ENCODE measurements at regions not wholly inside any gene's neighbourhood (a gene's known extent, or its start where the extent isn't known, plus 50 kb on each side); places are given as distances from the start of the nearest gene placed in this dataset.

DNA sequence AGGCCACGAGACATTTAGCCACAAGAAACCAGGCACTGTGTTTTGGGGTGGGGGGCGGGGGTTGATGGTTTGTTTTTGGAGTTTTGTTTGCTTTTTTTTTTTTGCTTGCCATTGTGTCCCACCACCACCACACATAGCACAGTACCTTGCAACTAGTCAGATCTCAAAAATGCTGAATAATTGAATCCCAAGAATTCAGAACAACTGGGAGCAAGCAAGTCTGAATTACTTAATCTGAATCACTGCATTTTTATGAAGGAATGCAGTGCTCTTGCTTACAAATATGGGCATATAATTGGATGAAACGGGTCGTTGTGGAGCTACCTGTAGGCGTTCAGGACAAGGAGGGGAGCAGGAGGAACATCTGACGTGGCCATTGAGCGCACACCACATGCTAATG lies 151.5 kb upstream of the CDYL start:
- Mint-ChIP-seq H3K27ac (no peak overlapping the region), H3K4me3 (no peak overlapping the region), H3K36me3 (ENCODE audit: low read depth) (no peaks in the 10 kb centered on the region), H3K9me3 (ENCODE audit: insufficient read depth) (peaks cover 7% of the 10 kb centered on the region), H3K27me3 (ENCODE audit: low read depth) (peaks cover 4% of the 10 kb centered on the region), H3K4me1 (ENCODE audit: low read depth) (no peaks in the 10 kb centered on the region)
- no peak for ATAC-seq
- ChIA-PET POLR2A (no interaction called here), CTCF (no interaction called here)
- DNase-seq = no peak

DNA sequence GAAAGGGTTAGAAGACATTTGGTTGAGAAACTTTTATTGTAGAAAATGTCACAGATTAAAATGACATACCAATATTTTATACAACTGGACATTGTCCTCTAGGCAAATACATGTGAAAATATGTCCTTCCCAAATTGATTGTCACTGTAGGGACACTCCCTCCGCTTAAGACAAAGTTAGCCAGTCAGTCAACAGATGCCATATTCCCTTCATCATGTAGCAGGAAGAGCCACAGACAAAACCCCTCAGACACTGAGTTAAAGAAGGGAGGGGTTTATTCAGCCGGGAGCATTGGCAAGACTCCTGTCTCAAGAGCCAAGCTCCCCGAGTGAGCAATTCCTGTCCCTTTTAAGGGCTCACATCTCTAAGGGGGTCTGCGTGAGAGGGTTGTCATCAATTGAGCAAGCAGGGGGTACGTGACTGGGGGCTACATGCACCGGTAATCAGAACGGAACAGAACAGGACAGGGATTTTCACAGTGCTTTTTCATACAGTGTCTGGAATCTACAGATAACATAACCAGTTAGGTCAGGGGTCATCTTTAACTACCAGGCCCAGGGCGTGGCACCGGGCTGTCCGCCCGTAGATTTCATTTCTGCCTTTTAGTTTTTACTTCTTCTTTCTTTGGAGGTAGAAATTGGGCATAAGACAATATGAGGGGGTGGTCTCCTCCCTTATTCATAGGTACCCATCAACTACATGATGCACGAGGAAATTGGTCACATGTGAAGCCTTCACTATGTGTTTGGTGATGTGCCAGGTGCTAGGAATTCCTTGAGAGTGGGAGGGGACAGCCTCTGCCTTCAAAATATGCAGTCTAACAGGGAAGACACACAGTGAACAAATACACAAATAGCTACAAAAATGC lies 155.7 kb upstream of the CDYL start:
- Mint-ChIP-seq H3K27me3 (ENCODE audit: low read depth) (no peaks in the 10 kb centered on the region), H3K4me1 (ENCODE audit: low read depth) (no peaks in the 10 kb centered on the region), H3K4me3 (no peak overlapping the region), H3K9me3 (ENCODE audit: insufficient read depth) (no peaks in the 10 kb centered on the region), H3K27ac (no peak overlapping the region), H3K36me3 (ENCODE audit: low read depth) (no peaks in the 10 kb centered on the region)
- POLR2A ChIA-PET = no interaction called here
- ATAC-seq = no peak
- DNase-seq = no peak
- CTCF ChIA-PET = no interaction called here

DNA sequence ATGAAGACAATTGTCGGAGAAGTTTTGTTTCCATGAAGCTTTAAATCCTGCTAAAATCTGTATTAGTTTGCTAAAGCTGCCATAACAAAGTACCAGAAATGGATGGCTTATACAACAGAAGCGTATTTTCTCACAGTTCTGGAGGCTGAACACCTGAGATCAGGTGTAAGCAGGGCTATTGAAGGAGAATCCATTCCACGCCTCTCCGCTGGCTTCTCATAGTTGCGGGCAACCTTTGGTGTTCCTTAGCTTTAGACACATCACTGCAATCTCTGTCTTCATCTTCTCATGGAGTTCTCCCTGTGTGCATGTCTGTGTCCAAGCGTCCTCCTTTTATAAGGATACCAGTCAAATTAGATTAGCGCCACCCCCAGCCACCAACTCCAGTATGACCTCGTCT lies 159.9 kb upstream of the CDYL start:
- no peak for ATAC-seq
- Mint-ChIP-seq H3K9me3 (ENCODE audit: insufficient read depth) (no peaks in the 10 kb centered on the region), H3K4me3 (no peak overlapping the region), H3K4me1 (ENCODE audit: low read depth) (no peaks in the 10 kb centered on the region), H3K27me3 (ENCODE audit: low read depth) (no peaks in the 10 kb centered on the region), H3K27ac (no peak overlapping the region), H3K36me3 (ENCODE audit: low read depth) (no peaks in the 10 kb centered on the region)
- ChIA-PET CTCF (no interaction called here), POLR2A (no interaction called here)
- no peak for DNase-seq

DNA sequence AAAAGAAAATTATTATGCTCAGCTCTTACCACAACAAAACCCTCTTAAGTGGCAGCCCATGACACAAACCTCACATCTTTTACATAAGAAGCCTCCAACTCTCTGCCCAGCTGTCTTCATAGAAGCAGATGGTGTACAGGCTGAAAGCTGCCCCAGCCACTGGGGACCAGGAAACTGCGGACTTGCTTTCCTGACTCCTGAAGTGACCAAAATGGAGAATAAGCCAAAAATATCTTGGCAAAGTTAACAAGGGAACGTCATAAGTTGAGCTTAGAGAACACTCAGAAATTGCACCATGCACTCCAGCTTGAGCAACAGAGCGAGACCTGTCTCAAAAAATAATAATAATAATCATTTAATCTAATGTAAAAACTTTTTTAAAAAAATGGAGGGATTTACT lies 160.3 kb upstream of the CDYL start:
- Mint-ChIP-seq H3K4me1 (ENCODE audit: low read depth) (peaks cover 1% of the 10 kb centered on the region), H3K4me3 (no peak overlapping the region), H3K27ac (no peak overlapping the region), H3K36me3 (ENCODE audit: low read depth) (no peaks in the 10 kb centered on the region), H3K9me3 (ENCODE audit: insufficient read depth) (no peaks in the 10 kb centered on the region), H3K27me3 (ENCODE audit: low read depth) (no peaks in the 10 kb centered on the region)
- ChIA-PET CTCF (no interaction called here), POLR2A (no interaction called here)
- ATAC-seq = no peak
- no peak for DNase-seq

DNA sequence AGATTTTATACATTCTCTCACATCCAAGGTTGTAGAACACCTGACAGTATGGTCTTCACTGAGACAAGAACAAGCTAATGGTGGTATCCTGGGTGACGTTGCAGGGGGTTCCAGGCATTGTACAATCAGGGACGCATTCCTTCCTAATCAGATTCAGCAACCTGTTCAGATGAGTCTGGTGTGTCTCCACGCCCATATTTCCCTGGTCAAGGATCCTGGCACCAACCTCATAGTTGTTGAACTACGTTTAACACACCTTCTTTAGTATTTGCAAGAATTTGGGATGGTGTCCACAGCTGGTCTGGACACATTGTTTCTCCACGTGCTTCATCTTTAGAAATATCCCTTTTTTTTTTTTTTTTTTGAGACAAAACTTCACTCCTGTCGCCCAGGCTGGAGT lies 161.0 kb upstream of the CDYL start:
- H3K27me3 Mint-ChIP-seq (ENCODE audit: low read depth) = no peaks in the 10 kb centered on the region
- POLR2A ChIA-PET = no interaction called here
- CTCF ChIA-PET = interaction anchor here (0.6 kb wide), 1 partner anchor 324 kb away, joined by 3 read pairs; no protein-coding TSS in a partner anchor
- H3K4me3 Mint-ChIP-seq = no peak overlapping the region
- DNase-seq (no peak), ATAC-seq (no peak)
- peaks cover 5% of the 10 kb centered on the region for H3K4me1 Mint-ChIP-seq (ENCODE audit: low read depth)
- no peaks in the 10 kb centered on the region for H3K9me3 Mint-ChIP-seq (ENCODE audit: insufficient read depth)
- no peak overlapping the region for H3K27ac Mint-ChIP-seq
- no peaks in the 10 kb centered on the region for H3K36me3 Mint-ChIP-seq (ENCODE audit: low read depth)

DNA sequence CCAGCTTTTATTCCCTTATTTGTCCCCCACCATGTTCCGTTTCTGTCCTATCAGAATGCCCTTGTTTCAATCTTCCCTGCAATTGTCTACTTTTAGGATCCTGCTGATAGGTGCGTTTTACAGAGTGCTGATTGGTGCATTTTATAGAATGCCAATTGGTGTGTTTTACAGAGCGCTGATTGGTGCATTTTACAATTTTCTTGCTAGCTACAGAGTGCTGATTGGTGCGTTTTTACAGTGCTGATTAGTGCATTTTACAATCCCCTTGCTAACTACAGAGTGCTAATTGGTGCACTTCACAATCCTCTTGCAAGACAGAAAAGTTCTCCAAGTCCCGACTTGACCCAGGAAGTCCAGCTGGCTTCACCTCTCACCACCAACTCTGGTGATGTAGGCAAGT lies 161.6 kb upstream of the CDYL start:
- CTCF ChIA-PET = interaction anchor here (0.6 kb wide), 1 partner anchor 324 kb away, joined by 3 read pairs; no protein-coding TSS in a partner anchor
- Mint-ChIP-seq H3K27me3 (ENCODE audit: low read depth) (no peaks in the 10 kb centered on the region), H3K9me3 (ENCODE audit: insufficient read depth) (no peaks in the 10 kb centered on the region), H3K27ac (no peak overlapping the region), H3K36me3 (ENCODE audit: low read depth) (no peaks in the 10 kb centered on the region), H3K4me1 (ENCODE audit: low read depth) (peaks cover 7% of the 10 kb centered on the region), H3K4me3 (no peak overlapping the region)
- POLR2A ChIA-PET = no interaction called here
- ATAC-seq (no peak), DNase-seq (no peak)

DNA sequence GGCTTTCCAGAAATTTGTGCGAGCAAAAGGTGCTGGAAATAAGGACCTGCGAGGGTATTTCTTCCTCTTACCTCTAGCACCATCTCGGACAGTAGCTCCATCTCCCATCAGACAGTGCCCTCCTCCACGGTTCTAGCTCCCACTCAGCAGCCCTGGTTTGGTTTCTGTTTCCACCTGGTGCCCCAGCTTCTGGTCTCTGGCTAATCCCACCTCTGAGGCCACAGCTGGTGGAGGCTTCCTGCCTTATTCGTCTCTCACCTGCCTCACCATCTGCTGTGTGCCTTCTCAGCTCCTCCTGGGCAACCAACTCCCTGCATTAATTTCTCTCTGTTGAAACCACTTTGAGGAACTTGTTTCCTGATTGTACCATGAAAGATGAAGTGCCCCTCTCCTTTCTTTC lies 162.4 kb upstream of the CDYL start:
- no peaks in the 10 kb centered on the region for H3K9me3 Mint-ChIP-seq (ENCODE audit: insufficient read depth)
- ATAC-seq (no peak), DNase-seq (no peak)
- no peak overlapping the region for H3K27ac Mint-ChIP-seq
- CTCF ChIA-PET = no interaction called here
- POLR2A ChIA-PET = interaction anchor here (0.6 kb wide), 1 partner anchor 466 kb away, joined by 3 read pairs; no protein-coding TSS in a partner anchor
- peaks cover 7% of the 10 kb centered on the region for H3K4me1 Mint-ChIP-seq (ENCODE audit: low read depth)
- H3K36me3 Mint-ChIP-seq (ENCODE audit: low read depth) = no peaks in the 10 kb centered on the region
- H3K4me3 Mint-ChIP-seq = no peak overlapping the region
- H3K27me3 Mint-ChIP-seq (ENCODE audit: low read depth) = no peaks in the 10 kb centered on the region

DNA sequence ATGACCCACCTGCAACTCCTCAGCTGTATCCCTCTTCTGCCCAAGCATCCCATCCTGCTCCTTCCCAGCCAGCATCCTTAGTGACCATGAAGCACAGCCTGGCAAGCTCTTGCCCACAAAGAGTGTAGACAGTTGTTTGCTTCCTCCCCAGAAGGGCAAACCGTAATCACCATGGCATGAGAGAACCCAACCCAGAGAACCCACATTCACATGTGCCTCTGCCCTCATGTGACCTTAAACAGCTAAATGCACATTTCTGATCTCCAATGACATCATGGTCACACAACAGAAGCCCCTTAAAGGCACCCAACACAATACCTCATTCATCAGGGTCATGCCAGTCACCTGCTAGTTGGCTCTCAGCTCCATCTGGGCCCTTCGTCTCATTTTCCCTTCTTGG lies 162.8 kb upstream of the CDYL start:
- DNase-seq (no peak), ATAC-seq (no peak)
- CTCF ChIA-PET = no interaction called here
- H3K4me1 Mint-ChIP-seq (ENCODE audit: low read depth) = peaks cover 7% of the 10 kb centered on the region
- no peaks in the 10 kb centered on the region for H3K9me3 Mint-ChIP-seq (ENCODE audit: insufficient read depth)
- no peak overlapping the region for H3K4me3 Mint-ChIP-seq
- no peak overlapping the region for H3K27ac Mint-ChIP-seq
- H3K27me3 Mint-ChIP-seq (ENCODE audit: low read depth) = no peaks in the 10 kb centered on the region
- no peaks in the 10 kb centered on the region for H3K36me3 Mint-ChIP-seq (ENCODE audit: low read depth)
- POLR2A ChIA-PET = no interaction called here

DNA sequence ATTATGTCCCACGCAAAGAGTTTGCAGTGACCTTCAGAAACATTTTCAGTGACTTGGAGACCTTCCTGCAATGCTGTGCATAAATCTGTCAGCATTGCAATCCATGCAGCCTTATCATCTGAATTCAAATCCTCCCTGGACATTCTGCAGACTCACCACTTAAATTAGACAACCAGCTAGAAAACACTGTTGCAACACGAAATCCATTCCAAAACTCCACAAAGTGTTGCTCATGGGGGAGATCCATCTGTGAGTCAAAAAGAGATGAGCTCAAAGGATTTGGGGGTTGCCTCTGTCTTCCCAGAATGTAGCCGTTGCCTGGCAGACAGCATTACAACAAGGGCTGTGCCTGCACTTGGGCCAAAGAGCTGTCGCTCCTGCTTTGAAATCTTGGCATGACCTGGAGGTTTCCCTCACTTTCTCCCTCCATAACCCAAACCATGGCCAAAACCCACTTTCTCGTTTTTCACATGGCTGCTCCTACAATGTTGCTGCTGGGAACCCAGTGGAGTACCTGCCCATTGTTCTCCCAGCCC lies 163.5 kb upstream of the CDYL start:
- Mint-ChIP-seq H3K4me3 (no peak overlapping the region), H3K9me3 (ENCODE audit: insufficient read depth) (no peaks in the 10 kb centered on the region), H3K27me3 (ENCODE audit: low read depth) (no peaks in the 10 kb centered on the region), H3K4me1 (ENCODE audit: low read depth) (peaks cover 11% of the 10 kb centered on the region), H3K36me3 (ENCODE audit: low read depth) (no peaks in the 10 kb centered on the region), H3K27ac (no peak overlapping the region)
- DNase-seq = no peak
- POLR2A ChIA-PET = no interaction called here
- CTCF ChIA-PET = no interaction called here
- ATAC-seq = no peak

DNA sequence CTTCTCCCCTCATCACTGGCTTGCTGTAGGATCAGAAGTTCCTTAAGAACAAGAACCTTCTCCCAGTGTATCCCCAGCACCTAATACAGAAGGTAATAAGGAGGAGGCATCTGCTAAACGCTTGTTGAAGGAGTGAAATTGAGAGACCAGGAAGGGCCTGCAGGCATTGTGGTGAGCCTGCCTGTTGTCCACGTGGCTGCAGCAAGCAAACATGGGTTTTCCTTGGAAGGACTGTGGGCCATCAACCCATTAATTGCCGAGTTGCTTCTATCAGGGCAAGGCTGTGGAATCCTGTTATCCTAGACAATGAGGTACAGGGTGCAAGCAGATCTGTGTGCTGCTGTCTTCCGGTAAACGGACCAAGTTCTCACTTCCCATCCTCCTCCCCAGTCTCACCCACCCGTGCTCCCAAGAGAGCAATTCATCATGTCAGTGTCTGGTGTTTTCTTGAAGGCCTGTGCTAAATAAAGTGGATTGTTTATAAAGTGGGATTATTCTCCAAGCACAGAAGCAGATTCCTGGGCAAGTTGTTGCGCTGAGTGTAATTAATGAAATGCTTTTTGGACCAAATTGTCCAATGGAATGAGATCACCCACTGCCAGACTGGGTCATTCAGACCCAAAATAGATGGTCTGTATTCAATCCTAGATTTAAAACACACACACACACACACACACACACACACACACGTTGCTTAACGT lies 164.6 kb upstream of the CDYL start:
- DNase-seq (no peak), ATAC-seq (no peak)
- Mint-ChIP-seq H3K9me3 (ENCODE audit: insufficient read depth) (no peaks in the 10 kb centered on the region), H3K4me1 (ENCODE audit: low read depth) (peaks cover 11% of the 10 kb centered on the region), H3K36me3 (ENCODE audit: low read depth) (no peaks in the 10 kb centered on the region), H3K27ac (no peak overlapping the region), H3K4me3 (no peak overlapping the region), H3K27me3 (ENCODE audit: low read depth) (peaks cover 2% of the 10 kb centered on the region)
- ChIA-PET CTCF (no interaction called here), POLR2A (no interaction called here)

DNA sequence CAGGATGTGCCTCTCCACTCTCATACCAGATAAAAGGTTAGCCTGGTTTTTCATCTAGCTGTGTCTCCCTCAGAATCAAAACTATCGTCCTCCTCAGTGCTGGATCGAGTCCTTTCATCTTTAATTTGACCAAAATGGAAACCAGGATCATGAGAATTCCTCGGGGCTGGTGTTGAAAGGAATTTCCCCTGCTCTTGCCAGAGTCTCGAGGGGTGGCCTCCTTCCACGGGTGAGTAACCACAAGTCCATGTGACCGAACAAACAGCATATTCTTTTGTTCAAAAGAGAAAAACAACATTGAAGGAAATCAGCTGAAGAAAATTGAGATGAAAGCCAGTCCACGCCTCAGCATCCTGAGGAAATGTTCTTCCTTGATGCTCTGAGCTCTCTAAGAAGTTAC lies 165.9 kb upstream of the CDYL start:
- Mint-ChIP-seq H3K36me3 (ENCODE audit: low read depth) (no peaks in the 10 kb centered on the region), H3K9me3 (ENCODE audit: insufficient read depth) (no peaks in the 10 kb centered on the region), H3K4me1 (ENCODE audit: low read depth) (peaks cover 11% of the 10 kb centered on the region), H3K4me3 (no peak overlapping the region), H3K27ac (no peak overlapping the region), H3K27me3 (ENCODE audit: low read depth) (peaks cover 2% of the 10 kb centered on the region)
- DNase-seq (no peak), ATAC-seq (no peak)
- ChIA-PET POLR2A (no interaction called here), CTCF (no interaction called here)

DNA sequence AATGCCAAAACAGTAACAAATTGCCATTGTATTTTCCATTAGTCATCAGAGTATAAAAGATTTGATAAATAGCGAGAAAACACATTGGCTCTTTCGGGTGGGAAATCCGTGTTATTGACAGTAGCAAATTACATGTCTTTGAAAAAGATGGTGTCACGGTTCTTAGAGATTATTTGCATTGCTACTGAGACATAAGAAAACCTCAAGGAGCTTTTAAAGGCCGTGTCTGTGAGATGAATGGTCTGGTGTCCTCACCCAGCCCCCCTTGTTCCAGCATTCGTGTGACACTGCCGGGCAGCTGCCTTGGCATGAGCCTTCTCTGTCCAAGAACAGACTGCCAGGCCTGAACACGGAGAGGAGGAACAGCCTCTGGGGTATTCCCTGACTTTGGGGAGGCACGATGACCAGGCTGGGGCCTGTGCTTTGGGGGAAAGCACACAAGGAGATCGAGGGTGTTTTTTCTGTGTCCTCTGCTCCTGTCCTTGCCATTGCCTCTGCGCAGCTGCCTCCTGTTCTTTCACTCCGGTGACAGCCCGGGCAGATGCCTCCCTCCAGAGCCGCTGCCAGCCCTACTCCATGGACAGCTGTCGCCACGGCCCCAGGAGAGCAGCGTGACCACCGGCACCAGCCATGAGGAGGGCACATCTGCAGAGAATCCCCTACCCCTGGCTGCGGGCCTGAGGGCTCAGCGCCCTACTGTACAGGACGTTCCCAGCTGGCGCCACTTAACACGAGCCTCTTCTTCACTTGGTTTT lies 167.7 kb upstream of the CDYL start:
- Mint-ChIP-seq H3K9me3 (ENCODE audit: insufficient read depth) (no peaks in the 10 kb centered on the region), H3K27me3 (ENCODE audit: low read depth) (peaks cover 5% of the 10 kb centered on the region), H3K36me3 (ENCODE audit: low read depth) (no peaks in the 10 kb centered on the region), H3K27ac (no peak overlapping the region), H3K4me1 (ENCODE audit: low read depth) (peaks cover 11% of the 10 kb centered on the region), H3K4me3 (no peak overlapping the region)
- POLR2A ChIA-PET = no interaction called here
- ATAC-seq (no peak), DNase-seq (no peak)
- CTCF ChIA-PET = no interaction called here
